Panc1 (cell line): ENCODE measurements at regions not wholly inside any gene's neighbourhood (a gene's known extent, or its start where the extent isn't known, plus 50 kb on each side); places are given as distances from the start of the nearest gene placed in this dataset.

Experiments
- ATAC-seq: fragments of 200-7000 bp; cut with Tn5 transposase; 2 replicates; pipeline ENCODE4 v1.9.1; 2020; ENCODE audit warnings: mild to moderate bottlenecking, moderate library complexity
- BruUV-seq: library from RNA; stranded (reverse); fragments of 400-500 nt; replicated peaks from 2 replicates; lab custom pipeline; 2021; lab: Mats Ljungman, UMichigan
- CTCF ChIA-PET: fragments of 300-600 bp; sonication (Branson Sonifier 250); formaldehyde crosslinking; loops from one replicate; lab custom pipeline; 2022; ENCODE audit warnings: antibody characterized with exemption; lab: Charles Lee
- POLR2A ChIA-PET: fragments of 300-600 bp; sonication (Branson Sonifier 250); formaldehyde crosslinking; loops from one replicate; lab custom pipeline; 2022; ENCODE audit warnings: antibody characterized with exemption; lab: Charles Lee
- DNase-seq: peaks from one replicate; pipeline ENCODE4 v3.0.0-alpha.2; 2010; ENCODE audit warnings: low read depth, low spot score
- H3K27ac ChIP-seq: 2 replicates; pipeline ENCODE4 v1.5.1; 2011; ENCODE audit warnings: mild to moderate bottlenecking, low read length, inconsistent platforms
- H3K27me3 ChIP-seq: fragments of 200-500 bp; sonication (Bioruptor generic); 2 replicates; pipeline ENCODE4 v1.6.0; 2014; ENCODE audit warnings: low read length, inconsistent platforms; ENCODE audit not compliant: control insufficient read depth, insufficient read depth
- H3K36me3 ChIP-seq: fragments of 200-500 bp; sonication (Bioruptor generic); 2 replicates; pipeline ENCODE4 v1.5.1; 2014; ENCODE audit warnings: inconsistent platforms, mild to moderate bottlenecking, low read length, moderate library complexity; ENCODE audit not compliant: control insufficient read depth, insufficient read depth
- H3K4me1 ChIP-seq: 2 replicates; pipeline ENCODE4 v1.5.1; 2011; ENCODE audit warnings: inconsistent platforms, mild to moderate bottlenecking, low read length, moderate library complexity; ENCODE audit not compliant: control insufficient read depth, insufficient read depth
- H3K4me3 ChIP-seq, 2 experiments: 2 replicates each; pipeline ENCODE4 v1.5.1; 2011 to 2012; ENCODE audit warnings: low read depth in 2 of 2, low read length in 2 of 2, mild to moderate bottlenecking in 2 of 2, inconsistent platforms in 1 of 2, moderate library complexity in 1 of 2
- H3K9me3 ChIP-seq: fragments of 200-500 bp; sonication (Bioruptor generic); 2 replicates; pipeline ENCODE4 v1.5.1; 2014; ENCODE audit warnings: low read depth, mild to moderate bottlenecking, inconsistent platforms, low read length, moderate library complexity; ENCODE audit not compliant: control insufficient read depth, insufficient read depth
- POLR2AphosphoS5 ChIP-seq: IDR thresholded peaks from 2 replicates; pipeline ENCODE4 v1.6.1; 2012; ENCODE audit warnings: mild to moderate bottlenecking, low read depth, low read length, moderate library complexity
- SIN3A ChIP-seq: IDR thresholded peaks from 2 replicates; pipeline ENCODE4 v1.6.1; 2012; ENCODE audit warnings: low read depth, mild to moderate bottlenecking, low read length, moderate library complexity, borderline replicate concordance; ENCODE audit not compliant: insufficient read depth
- TCF7L2 ChIP-seq: IDR thresholded peaks from 2 replicates; pipeline ENCODE4 v1.6.1; 2011; ENCODE audit warnings: mild to moderate bottlenecking, low read depth, low read length, inconsistent platforms
- in situ Hi-C: cut with HindIII; loops from 2 replicates; pipeline ENCODE4 v1.10.0; 2016; ENCODE audit warnings: low sequenced_read_pairs, low pct_unique_long_range_greater_than_20kb
- intact Hi-C: fragments of 100-400 bp; cut with micrococcal nuclease; formaldehyde crosslinking; loops from one replicate; pipeline ENCODE4 v1.10.0; 2022; ENCODE audit not compliant: unreplicated experiment
- TF ChIP-seq, protein P1 (sequence below), 2 experiments: IDR thresholded peaks; 2 replicates each; pipeline ENCODE4 v1.6.1; 2011 to 2012; ENCODE audit warnings: low read depth in 2 of 2, control low read depth in 1 of 2, low read length in 1 of 2, mild to moderate bottlenecking in 1 of 2, moderate library complexity in 1 of 2; ENCODE audit not compliant: insufficient read depth in 1 of 2
- TF ChIP-seq, protein P2 (sequence below): fragments of 450-650 bp; IDR thresholded peaks from 2 replicates; pipeline ENCODE4 v1.5.1; 2017; ENCODE audit warnings: mild to moderate bottlenecking

DNA sequence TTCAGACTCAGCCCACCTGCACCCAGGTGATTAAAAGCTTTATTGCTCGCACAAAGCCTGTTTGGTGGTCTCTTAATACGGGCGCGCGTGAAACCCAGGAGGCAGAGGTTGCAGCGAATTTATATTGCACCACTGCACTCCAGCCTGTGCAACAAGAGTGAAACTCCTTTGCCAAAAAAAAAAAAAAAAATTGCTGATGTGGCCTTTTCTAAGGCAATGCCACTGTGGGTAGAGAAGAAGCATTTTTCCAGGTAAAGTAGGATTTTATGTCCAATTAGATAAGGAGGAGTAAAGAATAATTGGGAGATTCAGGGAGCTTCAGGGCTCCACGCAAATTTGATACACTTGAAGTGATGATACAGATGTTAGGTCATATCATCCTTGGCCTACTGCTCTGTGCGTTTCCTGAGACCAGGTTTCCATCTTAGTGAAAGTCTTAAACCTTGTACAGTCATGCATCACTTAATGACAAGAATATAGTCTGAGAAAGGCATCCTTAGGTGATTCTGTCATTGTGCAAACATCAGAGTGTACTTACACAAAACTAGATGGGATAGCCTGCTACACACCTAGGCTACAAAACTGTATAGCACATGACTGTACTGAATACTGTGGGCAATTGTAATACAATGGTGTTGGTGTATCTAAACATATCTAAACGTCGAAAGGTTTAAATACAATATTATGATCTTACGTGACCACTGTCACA is 150.9 kb downstream of the SPRY2 start:
- no peaks in the 10 kb centered on the region for H3K36me3 ChIP-seq
- DNase-seq (no peak), ATAC-seq (no peak)
- ChIA-PET POLR2A (no interaction called here), CTCF (interaction anchor here (0.7 kb wide), 1 partner anchor 75 kb away, joined by 5 read pairs; no protein-coding TSS in a partner anchor)
- no peaks in the 10 kb centered on the region for H3K9me3 ChIP-seq
- no peaks in the 10 kb centered on the region for H3K4me1 ChIP-seq
- no peaks in the 10 kb centered on the region for H3K27me3 ChIP-seq
- H3K4me3 ChIP-seq = no peak overlapping the region
- BruUV-seq = no TSS peak
- in situ Hi-C loops = no loop called here
- H3K27ac ChIP-seq = no peak overlapping the region
- intact Hi-C loops = no loop called here
- TF ChIP-seq, protein P1, sequence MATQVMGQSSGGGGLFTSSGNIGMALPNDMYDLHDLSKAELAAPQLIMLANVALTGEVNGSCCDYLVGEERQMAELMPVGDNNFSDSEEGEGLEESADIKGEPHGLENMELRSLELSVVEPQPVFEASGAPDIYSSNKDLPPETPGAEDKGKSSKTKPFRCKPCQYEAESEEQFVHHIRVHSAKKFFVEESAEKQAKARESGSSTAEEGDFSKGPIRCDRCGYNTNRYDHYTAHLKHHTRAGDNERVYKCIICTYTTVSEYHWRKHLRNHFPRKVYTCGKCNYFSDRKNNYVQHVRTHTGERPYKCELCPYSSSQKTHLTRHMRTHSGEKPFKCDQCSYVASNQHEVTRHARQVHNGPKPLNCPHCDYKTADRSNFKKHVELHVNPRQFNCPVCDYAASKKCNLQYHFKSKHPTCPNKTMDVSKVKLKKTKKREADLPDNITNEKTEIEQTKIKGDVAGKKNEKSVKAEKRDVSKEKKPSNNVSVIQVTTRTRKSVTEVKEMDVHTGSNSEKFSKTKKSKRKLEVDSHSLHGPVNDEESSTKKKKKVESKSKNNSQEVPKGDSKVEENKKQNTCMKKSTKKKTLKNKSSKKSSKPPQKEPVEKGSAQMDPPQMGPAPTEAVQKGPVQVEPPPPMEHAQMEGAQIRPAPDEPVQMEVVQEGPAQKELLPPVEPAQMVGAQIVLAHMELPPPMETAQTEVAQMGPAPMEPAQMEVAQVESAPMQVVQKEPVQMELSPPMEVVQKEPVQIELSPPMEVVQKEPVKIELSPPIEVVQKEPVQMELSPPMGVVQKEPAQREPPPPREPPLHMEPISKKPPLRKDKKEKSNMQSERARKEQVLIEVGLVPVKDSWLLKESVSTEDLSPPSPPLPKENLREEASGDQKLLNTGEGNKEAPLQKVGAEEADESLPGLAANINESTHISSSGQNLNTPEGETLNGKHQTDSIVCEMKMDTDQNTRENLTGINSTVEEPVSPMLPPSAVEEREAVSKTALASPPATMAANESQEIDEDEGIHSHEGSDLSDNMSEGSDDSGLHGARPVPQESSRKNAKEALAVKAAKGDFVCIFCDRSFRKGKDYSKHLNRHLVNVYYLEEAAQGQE (IDR thresholded peaks at IDR 0.05; ENCODE audit: insufficient read depth in 1 of 2, low read depth in 2 of 2, low read length in 1 of 2) = no peak

DNA sequence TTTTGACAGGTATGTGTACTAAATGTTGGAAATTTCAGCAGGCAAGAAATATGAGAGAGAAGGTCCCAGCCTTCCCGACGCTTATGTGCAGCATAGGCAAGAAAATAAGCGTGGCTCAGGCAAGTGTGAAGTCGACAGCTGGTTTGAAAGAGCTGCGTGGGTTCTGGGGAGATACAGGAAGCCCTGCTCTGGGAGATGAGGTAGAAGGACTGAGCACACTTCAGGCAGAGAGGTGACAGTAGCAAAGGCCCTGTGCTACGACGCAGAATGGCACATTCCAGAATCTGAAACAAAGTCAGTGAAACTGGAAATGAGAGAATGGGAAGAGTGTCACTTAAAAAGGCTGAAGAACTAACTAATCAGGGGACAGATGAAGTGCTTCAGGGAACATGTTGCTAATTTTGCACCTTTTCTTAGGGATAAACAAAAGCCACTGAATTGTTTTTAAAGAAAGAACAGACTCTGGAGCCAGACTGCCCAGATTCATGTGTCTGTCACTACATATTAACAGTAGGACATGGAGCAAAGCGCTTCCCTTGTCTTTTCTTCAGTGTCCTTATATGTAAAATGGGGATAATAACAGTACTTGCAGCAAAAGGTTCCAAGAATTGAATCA is 160.1 kb downstream of the SPRY2 start:
- Histone ChIP-seq H3K4me3 (no peak overlapping the region), H3K36me3 (no peaks in the 10 kb centered on the region), H3K9me3 (no peaks in the 10 kb centered on the region), H3K4me1 (no peaks in the 10 kb centered on the region), H3K27ac (no peak overlapping the region), H3K27me3 (no peaks in the 10 kb centered on the region)
- POLR2A ChIA-PET = no interaction called here
- in situ Hi-C loops (no loop called here), intact Hi-C loops (no loop called here)
- DNase-seq (no peak), ATAC-seq (no peak)
- CTCF ChIA-PET = no interaction called here
- no peak for TF ChIP-seq POLR2AphosphoS5
- no peak for TF ChIP-seq TCF7L2
- no peak for TF ChIP-seq SIN3A
- TF ChIP-seq, protein P2, sequence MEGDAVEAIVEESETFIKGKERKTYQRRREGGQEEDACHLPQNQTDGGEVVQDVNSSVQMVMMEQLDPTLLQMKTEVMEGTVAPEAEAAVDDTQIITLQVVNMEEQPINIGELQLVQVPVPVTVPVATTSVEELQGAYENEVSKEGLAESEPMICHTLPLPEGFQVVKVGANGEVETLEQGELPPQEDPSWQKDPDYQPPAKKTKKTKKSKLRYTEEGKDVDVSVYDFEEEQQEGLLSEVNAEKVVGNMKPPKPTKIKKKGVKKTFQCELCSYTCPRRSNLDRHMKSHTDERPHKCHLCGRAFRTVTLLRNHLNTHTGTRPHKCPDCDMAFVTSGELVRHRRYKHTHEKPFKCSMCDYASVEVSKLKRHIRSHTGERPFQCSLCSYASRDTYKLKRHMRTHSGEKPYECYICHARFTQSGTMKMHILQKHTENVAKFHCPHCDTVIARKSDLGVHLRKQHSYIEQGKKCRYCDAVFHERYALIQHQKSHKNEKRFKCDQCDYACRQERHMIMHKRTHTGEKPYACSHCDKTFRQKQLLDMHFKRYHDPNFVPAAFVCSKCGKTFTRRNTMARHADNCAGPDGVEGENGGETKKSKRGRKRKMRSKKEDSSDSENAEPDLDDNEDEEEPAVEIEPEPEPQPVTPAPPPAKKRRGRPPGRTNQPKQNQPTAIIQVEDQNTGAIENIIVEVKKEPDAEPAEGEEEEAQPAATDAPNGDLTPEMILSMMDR = no peak
- TF ChIP-seq, protein P1 (IDR thresholded peaks at IDR 0.05; ENCODE audit: insufficient read depth in 1 of 2, low read depth in 2 of 2, low read length in 1 of 2) = no peak
- no TSS peak for BruUV-seq
